Activated naive CD8-positive, alpha-beta T cell treated with anti-CD3 and anti-CD28 coated beads, Interleukin-2, amount 50 U/mL, for 24 hours (primary cell): ENCODE measurements at regions not wholly inside any gene's neighbourhood (a gene's known extent, or its start where the extent isn't known, plus 50 kb on each side); places are given as distances from the start of the nearest gene placed in this dataset.

Experiments
- ATAC-seq: fragments of 150-1000 bp; cut with Tn5 transposase; one replicate; pipeline ENCODE4 v1.10.0; 2021
- DNase-seq: peaks from one replicate; pipeline ENCODE4 v3.0.0; 2021
- H3K27ac Mint-ChIP-seq: one replicate; pipeline ENCODE4 v1.8.0; 2021; ENCODE audit warnings: mild to moderate bottlenecking, mixed read lengths
- H3K27me3 Mint-ChIP-seq: one replicate; pipeline ENCODE4 v1.8.0; 2021; ENCODE audit warnings: mixed read lengths
- H3K36me3 Mint-ChIP-seq: one replicate; pipeline ENCODE4 v1.8.0; 2021; ENCODE audit warnings: low read depth, mixed read lengths
- H3K4me1 Mint-ChIP-seq: one replicate; pipeline ENCODE4 v1.8.0; 2021; ENCODE audit warnings: mixed read lengths
- H3K4me3 Mint-ChIP-seq: one replicate; pipeline ENCODE4 v1.8.0; 2021; ENCODE audit warnings: mild to moderate bottlenecking, moderate library complexity, mixed read lengths
- H3K9me3 Mint-ChIP-seq: one replicate; pipeline ENCODE4 v1.8.0; 2021; ENCODE audit warnings: mixed read lengths

DNA sequence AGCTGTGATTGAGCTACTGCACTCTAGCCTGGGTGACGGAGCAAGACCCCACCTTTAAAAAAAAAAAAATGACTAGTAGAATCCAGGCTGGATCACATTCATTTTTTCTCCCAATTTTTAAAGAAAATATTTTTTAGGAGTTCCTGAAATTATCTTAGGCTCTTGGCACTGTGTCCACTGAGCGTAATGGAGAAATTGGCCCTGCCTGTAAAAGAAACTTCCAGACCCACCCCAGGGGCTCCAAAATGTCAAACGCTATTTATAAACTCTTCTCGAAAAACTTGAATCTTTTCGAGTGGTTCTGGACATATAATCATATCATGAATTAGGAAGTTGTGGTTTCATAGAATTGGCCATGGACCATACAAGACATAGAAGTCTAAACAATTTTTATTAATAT is 300.2 kb upstream of the RGMA start:
- no peaks in the 10 kb centered on the region for H3K36me3 Mint-ChIP-seq
- no peaks in the 10 kb centered on the region for H3K4me1 Mint-ChIP-seq
- peaks cover 7% of the 10 kb centered on the region for H3K9me3 Mint-ChIP-seq
- ATAC-seq (no peak), DNase-seq (no peak)
- H3K27ac Mint-ChIP-seq = no peak overlapping the region
- no peak overlapping the region for H3K4me3 Mint-ChIP-seq
- H3K27me3 Mint-ChIP-seq = no peaks in the 10 kb centered on the region

DNA sequence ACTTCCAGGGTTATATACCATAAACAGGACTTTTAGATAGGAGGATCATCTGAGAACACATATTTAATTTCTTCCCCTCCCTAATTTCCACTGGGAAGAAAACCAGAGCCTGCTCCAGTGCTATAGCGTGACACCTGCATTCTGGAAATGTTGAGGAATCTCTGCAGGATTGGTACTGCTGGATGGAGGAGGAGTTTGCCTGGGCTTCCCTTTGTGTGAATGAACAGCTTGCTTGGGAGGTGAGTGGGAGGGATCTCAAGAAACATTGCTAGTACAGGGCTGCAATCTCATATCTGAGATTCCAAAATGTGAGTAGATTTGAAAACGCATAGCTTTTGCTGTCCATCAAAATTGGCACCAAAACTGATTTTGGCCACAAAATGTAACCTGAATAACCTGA is 295.9 kb upstream of the RGMA start:
- H3K27ac Mint-ChIP-seq = no peak overlapping the region
- ATAC-seq = no peak
- H3K4me1 Mint-ChIP-seq = no peaks in the 10 kb centered on the region
- no peak overlapping the region for H3K4me3 Mint-ChIP-seq
- H3K9me3 Mint-ChIP-seq = no peaks in the 10 kb centered on the region
- H3K27me3 Mint-ChIP-seq = peaks cover 3% of the 10 kb centered on the region
- H3K36me3 Mint-ChIP-seq = no peaks in the 10 kb centered on the region
- no peak for DNase-seq

DNA sequence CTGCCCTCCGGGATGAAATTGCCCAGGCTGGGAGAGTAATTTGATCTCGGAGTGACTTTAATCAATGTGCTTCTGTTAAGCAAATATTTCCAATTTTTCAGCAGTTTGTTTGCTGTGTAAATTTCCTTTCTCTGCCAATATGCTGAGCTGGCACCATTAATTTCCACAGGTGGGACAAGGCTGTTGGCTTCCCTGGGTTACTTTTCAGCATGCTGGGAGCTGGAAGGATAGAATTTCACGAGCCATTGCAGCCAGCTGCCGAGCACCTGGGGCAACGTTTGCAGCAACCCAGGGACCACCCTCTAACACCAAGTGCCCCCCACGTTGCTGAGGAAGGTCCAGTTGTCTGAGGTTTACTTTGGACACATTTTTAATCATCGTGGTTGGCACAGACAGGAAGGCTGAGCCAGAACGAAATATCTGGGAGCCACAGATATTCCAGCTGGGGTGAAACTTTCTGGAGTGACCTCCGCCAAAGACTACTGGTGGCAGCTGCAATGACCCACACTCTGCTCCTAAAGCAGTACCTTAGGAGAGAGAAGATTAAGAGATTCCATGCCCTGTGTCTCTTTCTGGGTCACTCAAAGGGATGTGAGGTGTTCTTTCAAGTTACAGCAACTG is 293.3 kb upstream of the RGMA start:
- H3K9me3 Mint-ChIP-seq = no peaks in the 10 kb centered on the region
- H3K4me1 Mint-ChIP-seq = no peaks in the 10 kb centered on the region
- no peak for ATAC-seq
- no peak for DNase-seq
- no peak overlapping the region for H3K27ac Mint-ChIP-seq
- peaks cover 3% of the 10 kb centered on the region for H3K27me3 Mint-ChIP-seq
- no peaks in the 10 kb centered on the region for H3K36me3 Mint-ChIP-seq
- H3K4me3 Mint-ChIP-seq = no peak overlapping the region

DNA sequence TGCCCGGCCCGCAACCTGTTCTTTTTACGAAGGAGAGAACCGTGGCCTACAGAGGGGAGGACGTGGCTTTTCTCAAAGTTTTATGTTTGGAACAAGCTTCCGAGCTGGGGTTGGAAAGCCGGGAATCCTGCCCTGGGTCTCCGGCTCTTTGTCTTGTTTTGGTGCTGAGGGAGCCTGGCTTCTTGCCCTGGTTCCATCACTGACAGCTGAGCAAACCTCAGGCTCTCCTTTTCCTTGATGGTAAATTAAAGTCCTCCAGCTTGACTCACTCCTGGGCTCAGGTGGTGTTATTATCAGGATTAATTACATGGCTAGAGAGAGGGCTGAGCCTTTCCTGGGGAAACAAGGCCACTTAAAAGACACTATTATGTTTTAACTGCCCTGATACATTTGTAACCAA is 289.5 kb upstream of the RGMA start:
- no peaks in the 10 kb centered on the region for H3K36me3 Mint-ChIP-seq
- ATAC-seq (no peak), DNase-seq (no peak)
- no peaks in the 10 kb centered on the region for H3K9me3 Mint-ChIP-seq
- peaks cover 11% of the 10 kb centered on the region for H3K27me3 Mint-ChIP-seq
- no peaks in the 10 kb centered on the region for H3K4me1 Mint-ChIP-seq
- no peak overlapping the region for H3K27ac Mint-ChIP-seq
- H3K4me3 Mint-ChIP-seq = no peak overlapping the region

DNA sequence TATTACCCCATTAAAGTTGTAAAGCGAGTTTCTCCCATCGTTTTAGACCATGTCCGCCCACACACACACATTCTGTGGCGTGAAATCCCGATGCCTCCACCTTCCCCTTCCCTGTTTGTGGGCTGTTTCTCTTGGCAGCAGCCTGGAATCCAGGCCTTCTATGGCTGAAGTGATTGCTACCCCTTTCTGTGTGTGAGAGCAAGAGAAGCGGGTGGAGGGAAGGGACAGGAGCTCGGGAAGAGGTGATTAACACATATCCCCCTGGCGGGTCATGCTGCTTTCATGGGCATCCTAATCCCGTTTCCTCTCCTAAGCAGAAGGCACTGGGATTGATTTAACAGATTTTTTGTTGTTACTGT is 283.8 kb upstream of the RGMA start:
- no peaks in the 10 kb centered on the region for H3K9me3 Mint-ChIP-seq
- no peak overlapping the region for H3K4me3 Mint-ChIP-seq
- ATAC-seq (no peak), DNase-seq (no peak)
- no peaks in the 10 kb centered on the region for H3K4me1 Mint-ChIP-seq
- no peaks in the 10 kb centered on the region for H3K36me3 Mint-ChIP-seq
- H3K27me3 Mint-ChIP-seq = peaks cover 8% of the 10 kb centered on the region
- H3K27ac Mint-ChIP-seq = no peak overlapping the region

GRCh38 chr15:93372208-93372864 is 283.3 kb upstream of the RGMA start:
- ATAC-seq (no peak), DNase-seq (no peak)
- Mint-ChIP-seq H3K27me3 (peaks cover 8% of the 10 kb centered on the region), H3K4me1 (no peaks in the 10 kb centered on the region), H3K27ac (no peak overlapping the region), H3K4me3 (no peak overlapping the region), H3K36me3 (no peaks in the 10 kb centered on the region), H3K9me3 (no peaks in the 10 kb centered on the region)

- Mint-ChIP-seq H3K27ac (no peak overlapping the region), H3K9me3 (no peaks in the 10 kb centered on the region), H3K36me3 (no peaks in the 10 kb centered on the region), H3K4me3 (no peak overlapping the region), H3K27me3 (peaks cover 2% of the 10 kb centered on the region), H3K4me1 (no peaks in the 10 kb centered on the region)
- no peak for ATAC-seq
- DNase-seq = no peak
Observed at GRCh38 chr15:93366387-93367100, 277.5 kb upstream of the RGMA start.

DNA sequence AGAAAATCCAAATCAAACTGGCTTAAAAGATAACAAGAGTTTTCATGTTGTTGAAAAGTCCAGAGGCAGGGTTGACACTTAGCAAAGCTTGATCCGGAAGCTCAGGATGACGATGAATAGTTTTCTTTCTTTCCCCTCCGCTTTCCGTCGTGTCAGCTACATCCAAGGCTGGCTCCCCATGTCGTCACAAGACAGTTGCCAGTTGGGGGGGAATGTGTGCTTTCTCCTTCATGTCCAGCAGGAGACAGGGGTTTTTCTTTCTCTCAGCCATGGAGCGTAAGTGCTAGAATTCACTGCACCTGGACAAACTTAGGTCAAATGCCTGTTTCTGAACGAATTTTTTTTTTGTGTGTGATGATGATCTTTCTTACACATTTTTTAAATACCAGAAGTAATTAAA is 273.8 kb upstream of the RGMA start:
- no peak for DNase-seq
- ATAC-seq = no peak
- no peaks in the 10 kb centered on the region for H3K4me1 Mint-ChIP-seq
- no peak overlapping the region for H3K27ac Mint-ChIP-seq
- H3K36me3 Mint-ChIP-seq = no peaks in the 10 kb centered on the region
- H3K4me3 Mint-ChIP-seq = no peak overlapping the region
- peaks cover 3% of the 10 kb centered on the region for H3K27me3 Mint-ChIP-seq
- H3K9me3 Mint-ChIP-seq = no peaks in the 10 kb centered on the region

DNA sequence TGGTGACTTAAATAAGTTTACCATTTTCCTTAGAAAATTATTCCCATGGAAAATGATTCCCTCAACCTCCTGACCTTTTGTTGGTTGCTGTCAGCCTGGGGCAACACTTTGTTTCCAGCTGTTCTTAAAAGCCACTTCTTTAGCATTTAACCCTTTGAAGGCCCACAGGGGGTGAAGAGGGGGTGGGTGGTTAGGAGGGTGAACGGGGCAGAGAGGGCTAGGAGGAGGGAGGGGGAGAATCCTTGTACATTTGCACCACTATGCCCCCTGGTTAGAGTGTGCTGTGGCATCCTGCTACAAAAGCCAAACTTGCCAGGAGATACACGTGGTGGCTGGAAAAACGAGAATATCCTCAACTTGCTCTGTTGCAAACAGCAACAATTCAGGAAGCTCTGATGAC is 273.2 kb upstream of the RGMA start:
- ATAC-seq = no peak
- DNase-seq = no peak
- Mint-ChIP-seq H3K9me3 (no peaks in the 10 kb centered on the region), H3K4me1 (no peaks in the 10 kb centered on the region), H3K27ac (no peak overlapping the region), H3K27me3 (peaks cover 3% of the 10 kb centered on the region), H3K36me3 (no peaks in the 10 kb centered on the region), H3K4me3 (no peak overlapping the region)

DNA sequence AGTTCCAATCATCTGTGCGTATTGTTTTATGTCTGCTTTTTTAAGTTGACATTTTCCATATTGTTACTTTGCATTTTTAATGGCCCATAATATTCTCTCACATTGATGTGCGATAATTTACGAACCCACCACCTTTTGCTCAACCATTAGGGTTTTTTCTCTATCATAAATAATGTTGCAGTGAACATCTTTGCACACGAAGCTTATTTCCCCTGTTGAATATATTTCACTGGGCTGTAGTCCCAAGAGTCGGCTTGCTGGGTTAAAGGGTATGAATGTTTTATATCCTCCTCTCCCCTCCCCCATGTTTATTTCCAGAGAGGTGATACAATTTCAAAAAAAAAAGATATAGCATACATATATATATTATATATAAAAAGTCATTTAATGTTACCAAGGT is 272.7 kb upstream of the RGMA start:
- H3K27me3 Mint-ChIP-seq = peaks cover 3% of the 10 kb centered on the region
- H3K4me3 Mint-ChIP-seq = no peak overlapping the region
- H3K4me1 Mint-ChIP-seq = no peaks in the 10 kb centered on the region

GRCh38 chr15:93360976-93361375 is 272.0 kb upstream of the RGMA start:
- peaks cover 3% of the 10 kb centered on the region for H3K27me3 Mint-ChIP-seq
- H3K9me3 Mint-ChIP-seq = no peaks in the 10 kb centered on the region
- no peak overlapping the region for H3K27ac Mint-ChIP-seq
- no peak overlapping the region for H3K4me3 Mint-ChIP-seq
- ATAC-seq = no peak
- H3K36me3 Mint-ChIP-seq = no peaks in the 10 kb centered on the region
- no peak for DNase-seq
- no peaks in the 10 kb centered on the region for H3K4me1 Mint-ChIP-seq

More for the DNA sequence above, 272.7 kb upstream of the RGMA start:
- Mint-ChIP-seq H3K27ac (no peak overlapping the region), H3K9me3 (no peaks in the 10 kb centered on the region), H3K36me3 (no peaks in the 10 kb centered on the region)
- ATAC-seq (no peak), DNase-seq (no peak)

DNA sequence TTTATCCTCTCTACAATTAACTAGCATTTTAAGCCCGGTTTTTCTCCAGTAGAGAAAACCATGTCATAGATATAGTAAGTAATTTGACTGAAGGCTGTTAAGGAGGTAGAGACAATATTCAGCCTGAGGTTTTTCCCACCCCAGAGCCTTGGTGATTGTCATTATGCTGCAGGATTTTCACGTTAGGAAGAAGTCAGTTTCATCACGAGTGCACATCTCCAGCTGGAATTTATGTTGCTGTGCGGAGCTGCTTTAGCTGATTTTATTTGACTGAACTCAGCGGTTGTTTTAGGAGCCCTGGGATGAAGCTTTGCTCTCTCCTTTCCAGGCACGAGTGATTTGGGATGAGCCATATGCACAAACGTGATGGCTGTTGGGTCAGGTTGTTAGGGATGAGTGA is 271.3 kb upstream of the RGMA start:
- Mint-ChIP-seq H3K27me3 (peaks cover 3% of the 10 kb centered on the region), H3K4me1 (no peaks in the 10 kb centered on the region), H3K27ac (no peak overlapping the region), H3K4me3 (no peak overlapping the region), H3K9me3 (no peaks in the 10 kb centered on the region), H3K36me3 (no peaks in the 10 kb centered on the region)
- no peak for ATAC-seq
- no peak for DNase-seq

GRCh38 chr15:93359425-93360131 is 270.6 kb upstream of the RGMA start:
- ATAC-seq (peak; percentile 7), DNase-seq (no peak)
- Mint-ChIP-seq H3K27ac (no peak overlapping the region), H3K27me3 (peaks cover 3% of the 10 kb centered on the region), H3K4me3 (no peak overlapping the region), H3K4me1 (no peaks in the 10 kb centered on the region), H3K36me3 (no peaks in the 10 kb centered on the region), H3K9me3 (no peaks in the 10 kb centered on the region)

- peaks cover 3% of the 10 kb centered on the region for H3K27me3 Mint-ChIP-seq
- DNase-seq (no peak), ATAC-seq (no peak)
- no peak overlapping the region for H3K4me3 Mint-ChIP-seq
- no peaks in the 10 kb centered on the region for H3K9me3 Mint-ChIP-seq
- H3K36me3 Mint-ChIP-seq = no peaks in the 10 kb centered on the region
- no peak overlapping the region for H3K27ac Mint-ChIP-seq
- no peaks in the 10 kb centered on the region for H3K4me1 Mint-ChIP-seq
Observed at GRCh38 chr15:93359060-93359408, 270.0 kb upstream of the RGMA start.
